ENCODE measurements at regions not wholly inside any gene's neighbourhood (a gene's known extent, or its start where the extent isn't known, plus 50 kb on each side); places are given as distances from the start of the nearest gene placed in this dataset.

- CTCF ChIA-PET, result no interaction called here
- BruUV-seq (replicated peaks), result no TSS peak
- DNase-seq (ENCODE audit: low read depth, low spot score), result no peak
Measured at GRCh38 chr1:42006836-42007235, 88.1 kb upstream of the HIVEP3 start.

More at GRCh38 chr1:42006836-42007235, 88.1 kb upstream of the HIVEP3 start:
- intact Hi-C loops (cut with micrococcal nuclease), result no loop called here
- no peak overlapping the region for H3K4me3 ChIP-seq (replicated peaks in 1 of 2; ENCODE audit: low read depth in 1 of 2, low read length in 2 of 2)
- no peaks in the 10 kb centered on the region for H3K79me2 ChIP-seq (ENCODE audit: insufficient read depth, low read length)
- RAD21 ChIA-PET (ENCODE audit: low non-redundant PET in 1 of 2, low total read pairs in 2 of 2, uncharacterized antibody in 2 of 2, unreplicated experiment in 2 of 2), result no interaction called here
- H3K4me1 ChIP-seq (ENCODE audit: control insufficient read depth in 1 of 2, insufficient read depth in 2 of 2, low read length in 2 of 2), result peaks cover 13 to 17% of the 10 kb centered on the region in 2 experiments
- H3K9me2 ChIP-seq (ENCODE audit: insufficient read depth), result no peaks in the 10 kb centered on the region
- H4K20me1 ChIP-seq (ENCODE audit: insufficient read depth), result no peaks in the 10 kb centered on the region
- no peak overlapping the region for H3K27ac ChIP-seq (ENCODE audit: low read depth, low read length)
- TF ChIP-seq SRF (IDR thresholded peaks at IDR 0.05; ENCODE audit: low read depth) (no peak), CEBPB (IDR thresholded peaks at IDR 0.05; ENCODE audit: low read depth) (no peak), CTCF (IDR thresholded peaks at IDR 0.05 in 2 of 3, conservative IDR thresholded peaks at IDR 0.05 in 1 of 3; ENCODE audit: borderline replicate concordance in 1 of 3, insufficient read depth in 1 of 3, low read depth in 2 of 3, low read length in 2 of 3) (no peak), ZNF274 (IDR thresholded peaks at IDR 0.05; ENCODE audit: low read depth, low read length) (no peak), ATF3 (IDR thresholded peaks at IDR 0.05) (no peak), YY1 (IDR thresholded peaks at IDR 0.05; ENCODE audit: extremely low read depth, insufficient replicate concordance, low read depth, low read length) (no peak)
- no peak overlapping the region for H3K4me2 ChIP-seq (ENCODE audit: low read length)
- no peak for ATAC-seq
- POLR2A ChIA-PET, result no interaction called here
- H3K9ac ChIP-seq (ENCODE audit: low read length), result no peak overlapping the region
- no peaks in the 10 kb centered on the region for H3K9me3 ChIP-seq (ENCODE audit: control insufficient read depth in 1 of 2, insufficient read depth in 1 of 2, low read depth in 1 of 2, low read length in 2 of 2)
- no peak overlapping the region for H2AFZ ChIP-seq (ENCODE audit: low read depth, low read length, poor library complexity, severe bottlenecking)
- no peaks in the 10 kb centered on the region for H3K36me3 ChIP-seq (ENCODE audit: control insufficient read depth in 1 of 2, insufficient read depth in 2 of 2, low read length in 2 of 2)
- H3K27me3 ChIP-seq (ENCODE audit: insufficient read depth, low read length), result no peaks in the 10 kb centered on the region
